Loucy (cell line): ENCODE measurements at regions not wholly inside any gene's neighbourhood (a gene's known extent, or its start where the extent isn't known, plus 50 kb on each side); places are given as distances from the start of the nearest gene placed in this dataset.

Experiments
- CTCF ChIP-seq: fragments of 200-600 bp; sonication (generic); conservative IDR thresholded peaks from 2 replicates; pipeline ENCODE4 v1.5.1; 2014; ENCODE audit warnings: mild to moderate bottlenecking, antibody characterized with exemption, low read length
- EZH2phosphoT487 ChIP-seq: fragments of 200-600 bp; IDR thresholded peaks from 2 replicates; pipeline ENCODE4 v1.6.1; 2018; ENCODE audit warnings: antibody characterized with exemption, mild to moderate bottlenecking, moderate library complexity, borderline replicate concordance

DNA sequence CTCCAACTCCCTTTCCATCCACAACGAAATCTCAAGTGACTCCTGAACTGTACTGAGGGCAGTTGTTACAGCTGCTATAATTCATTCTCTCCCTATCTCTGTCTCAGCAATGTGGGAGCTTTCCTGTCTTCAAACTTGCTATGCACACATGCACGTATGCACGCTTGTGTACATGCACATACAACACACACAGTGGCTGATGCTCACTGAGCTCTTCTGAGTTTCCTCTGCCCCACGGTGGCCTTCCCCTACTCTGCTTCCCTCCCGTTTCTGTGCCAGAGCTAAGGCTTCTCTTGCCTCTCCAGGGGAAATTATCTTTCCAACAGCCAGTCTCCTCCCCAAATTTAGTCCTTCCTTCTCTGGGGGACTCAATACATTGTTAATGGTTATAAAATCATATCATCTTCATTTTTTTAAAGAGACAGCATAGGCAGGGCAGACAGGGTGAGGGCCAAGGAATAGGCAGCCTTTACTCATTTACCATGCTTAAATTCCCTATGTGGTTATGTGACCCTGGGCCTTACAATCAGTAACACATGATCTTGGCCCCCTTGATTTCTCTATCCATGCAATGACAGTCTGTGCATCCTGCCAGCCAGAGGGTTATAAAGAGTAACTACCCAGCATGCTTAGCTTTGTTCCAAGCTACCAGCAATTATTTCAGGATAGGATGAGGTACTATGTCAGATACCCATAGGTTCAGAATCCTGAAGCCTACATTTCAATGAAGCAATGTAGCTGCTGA is 111.9 kb upstream of the HMGA2 start:
- TF ChIP-seq CTCF (no peak), EZH2phosphoT487 (no peak)
